ENCODE measurements at regions not wholly inside any gene's neighbourhood (a gene's known extent, or its start where the extent isn't known, plus 50 kb on each side); places are given as distances from the start of the nearest gene placed in this dataset.

DNA sequence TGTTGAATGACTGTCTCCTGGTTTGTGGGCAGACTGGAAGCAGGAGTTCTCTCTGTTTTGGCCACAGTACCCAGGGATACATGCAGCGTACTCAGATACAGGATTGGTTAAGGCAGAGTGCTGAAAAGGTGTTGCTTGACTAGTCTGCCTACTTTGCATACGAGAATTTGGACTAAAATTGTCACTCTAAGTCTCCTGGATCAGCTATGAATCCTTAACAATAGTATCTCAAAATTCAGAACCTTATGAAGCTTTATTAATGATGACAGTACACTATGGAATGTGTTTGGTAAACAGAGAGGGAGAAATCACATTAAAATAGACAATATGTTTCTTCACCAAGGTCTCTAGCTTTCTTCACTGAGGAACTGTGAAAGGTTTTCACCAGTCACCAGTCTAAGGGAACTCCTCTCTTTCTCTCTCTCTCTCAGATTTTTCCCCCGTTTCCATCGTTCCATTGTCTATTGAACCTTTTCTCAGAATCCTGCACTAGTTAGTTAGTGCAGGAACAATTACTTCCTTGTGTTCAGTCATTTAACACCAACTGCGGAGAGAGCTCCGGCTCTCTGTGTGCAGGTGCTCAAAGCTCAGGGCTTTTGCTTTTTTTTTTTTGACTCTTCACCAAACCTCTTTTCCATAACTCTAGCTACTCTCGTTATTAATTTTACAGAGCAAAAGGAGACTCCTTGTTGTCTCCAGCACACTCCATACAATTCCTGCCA, 85.9 kb upstream of the FNDC3B start:
- TF ChIP-seq CTCF (IDR thresholded peaks at IDR 0.05), result no peak
- no peak for TF ChIP-seq POLR2A (IDR thresholded peaks at IDR 0.05)

Data from Peyer's patch (tissue), 4 donors.